T1000 (cell line): ENCODE measurements at regions not wholly inside any gene's neighbourhood (a gene's known extent, or its start where the extent isn't known, plus 50 kb on each side); places are given as distances from the start of the nearest gene placed in this dataset.

Source experiments
- DNase-seq: peaks from one replicate; lab custom pipeline; 2025; ENCODE audit warnings: mixed read lengths; lab: John Stamatoyannopoulos, UW

- no peak for DNase-seq
Measured at GRCh38 chr12:13595536-13596443, 385.6 kb downstream of the GRIN2B start.

GRCh38 chr12:13594731-13595514 lies 386.5 kb downstream of the GRIN2B start:
- no peak for DNase-seq

GRCh38 chr12:13592063-13592942 lies 389.1 kb downstream of the GRIN2B start:
- no peak for DNase-seq

- no peak for DNase-seq
Measured at GRCh38 chr12:13591488-13591887, 389.9 kb downstream of the GRIN2B start.

- no peak for DNase-seq
Measured at GRCh38 chr12:13591059-13591458, 390.3 kb downstream of the GRIN2B start.

- DNase-seq: no peak
Measured at GRCh38 chr12:13588574-13588973, 392.0 kb downstream of the EMP1 start.

GRCh38 chr12:13587721-13588390 lies 391.3 kb downstream of the EMP1 start:
- DNase-seq: no peak

- no peak for DNase-seq
Measured at GRCh38 chr12:13586361-13586760, 389.8 kb downstream of the EMP1 start.

GRCh38 chr12:13584541-13584940 lies 388.0 kb downstream of the EMP1 start:
- no peak for DNase-seq

GRCh38 chr12:13583630-13584029 lies 387.1 kb downstream of the EMP1 start:
- DNase-seq: no peak

GRCh38 chr12:13582421-13582820 lies 385.9 kb downstream of the EMP1 start:
- DNase-seq: no peak

- no peak for DNase-seq
Measured at GRCh38 chr12:13581031-13581430, 384.5 kb downstream of the EMP1 start.

GRCh38 chr12:13580206-13580605 lies 383.7 kb downstream of the EMP1 start:
- DNase-seq: no peak

- no peak for DNase-seq
Measured at GRCh38 chr12:13576935-13577500, 380.5 kb downstream of the EMP1 start.

GRCh38 chr12:13573698-13574321 lies 377.3 kb downstream of the EMP1 start:
- peak; percentile 26 for DNase-seq

GRCh38 chr12:13571035-13571434 lies 374.5 kb downstream of the EMP1 start:
- DNase-seq: no peak

GRCh38 chr12:13570005-13570694 lies 373.6 kb downstream of the EMP1 start:
- DNase-seq: no peak

GRCh38 chr12:13566292-13566691 lies 369.8 kb downstream of the EMP1 start:
- no peak for DNase-seq

GRCh38 chr12:13564266-13564810 lies 367.8 kb downstream of the EMP1 start:
- DNase-seq: no peak

GRCh38 chr12:13563743-13564125 lies 367.2 kb downstream of the EMP1 start:
- no peak for DNase-seq
